Prostate gland (tissue), 2 donors: ENCODE measurements at regions not wholly inside any gene's neighbourhood (a gene's known extent, or its start where the extent isn't known, plus 50 kb on each side); places are given as distances from the start of the nearest gene placed in this dataset.

Source experiments
- DNase-seq: peaks from one replicate; pipeline ENCODE4 v3.0.0-alpha.2; 2019; ENCODE audit warnings: low spot score
- H3K27ac ChIP-seq, 2 donors: fragments of 200-600 bp; sonication (generic); 2 replicates each; pipeline ENCODE4 v1.5.1; 2017 to 2019
- H3K27me3 ChIP-seq: fragments of 200-600 bp; sonication (generic); replicated peaks from 2 replicates; pipeline ENCODE4 v1.5.1; 2019; ENCODE audit not compliant: insufficient read depth
- H3K36me3 ChIP-seq, 2 donors: fragments of 200-600 bp; sonication (generic); 1 replicate in 1 of 2; 2 replicates in 1 of 2; pipeline versions ENCODE4 v1.5.1 to v1.8.1; 2017 to 2019
- H3K4me1 ChIP-seq: fragments of 200-600 bp; sonication (generic); replicated peaks from 2 replicates; pipeline ENCODE4 v1.5.1; 2019
- H3K4me3 ChIP-seq, 2 donors: fragments of 200-600 bp; sonication (generic); 2 replicates each; pipeline ENCODE4 v1.5.1; 2017 to 2019
- H3K9me3 ChIP-seq: fragments of 200-600 bp; sonication (generic); 2 replicates; pipeline ENCODE4 v1.5.1; 2017
- POLR2A ChIP-seq: fragments of 450-650 bp; IDR thresholded peaks from one replicate; pipeline ENCODE4 v1.6.1; 2016; ENCODE audit warnings: antibody characterized with exemption, mild to moderate bottlenecking
- POLR2AphosphoS5 ChIP-seq: sonication (generic); formaldehyde crosslinking; IDR thresholded peaks from one replicate; pipeline ENCODE4 v1.6.1; 2017; ENCODE audit warnings: antibody characterized with exemption
- WGBS: methylation state at CpG from one replicate; pipeline ENCODE4 v1.1.5; 2018; 5-methylcytosine and 5-hydroxymethylcytosine counted together
- intact Hi-C: fragments of 100-400 bp; cut with DNase I; formaldehyde crosslinking; loops from one replicate; pipeline ENCODE4 v1.14.2; 2022
- TF ChIP-seq, protein P1 (sequence below), 4 experiments: fragments of 200-600 bp in 2 of 4; fragments of 450-650 bp in 2 of 4; sonication (generic) in 2 of 4; IDR thresholded peaks; 1 replicate in 3 of 4; 2 replicates in 1 of 4; pipeline ENCODE4 v1.5.1; 2016 to 2019; ENCODE audit warnings: antibody characterized with exemption in 4 of 4, mild to moderate bottlenecking in 2 of 4, moderate library complexity in 2 of 4

DNA sequence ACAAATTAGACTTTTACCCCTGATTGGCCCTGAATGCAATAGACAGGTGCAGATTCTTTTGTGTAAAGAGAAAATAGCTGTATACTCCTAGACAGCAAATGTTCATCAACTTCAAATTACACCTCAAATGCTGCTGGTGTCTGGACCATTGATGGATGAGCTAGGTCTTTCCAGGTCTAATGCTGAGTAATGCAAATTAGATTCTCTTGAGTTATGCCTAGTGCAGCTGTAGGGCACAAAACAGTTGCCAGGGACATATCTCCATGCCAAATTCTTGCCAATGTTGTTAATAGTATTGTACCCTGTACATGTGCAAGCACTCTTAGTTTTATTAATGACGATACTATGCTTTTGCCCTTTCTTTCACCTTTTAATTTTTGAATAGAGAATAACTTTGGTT, 72.3 kb upstream of the CNTLN start:
- TF ChIP-seq POLR2A (no peak), POLR2AphosphoS5 (no peak)
- TF ChIP-seq, protein P1, sequence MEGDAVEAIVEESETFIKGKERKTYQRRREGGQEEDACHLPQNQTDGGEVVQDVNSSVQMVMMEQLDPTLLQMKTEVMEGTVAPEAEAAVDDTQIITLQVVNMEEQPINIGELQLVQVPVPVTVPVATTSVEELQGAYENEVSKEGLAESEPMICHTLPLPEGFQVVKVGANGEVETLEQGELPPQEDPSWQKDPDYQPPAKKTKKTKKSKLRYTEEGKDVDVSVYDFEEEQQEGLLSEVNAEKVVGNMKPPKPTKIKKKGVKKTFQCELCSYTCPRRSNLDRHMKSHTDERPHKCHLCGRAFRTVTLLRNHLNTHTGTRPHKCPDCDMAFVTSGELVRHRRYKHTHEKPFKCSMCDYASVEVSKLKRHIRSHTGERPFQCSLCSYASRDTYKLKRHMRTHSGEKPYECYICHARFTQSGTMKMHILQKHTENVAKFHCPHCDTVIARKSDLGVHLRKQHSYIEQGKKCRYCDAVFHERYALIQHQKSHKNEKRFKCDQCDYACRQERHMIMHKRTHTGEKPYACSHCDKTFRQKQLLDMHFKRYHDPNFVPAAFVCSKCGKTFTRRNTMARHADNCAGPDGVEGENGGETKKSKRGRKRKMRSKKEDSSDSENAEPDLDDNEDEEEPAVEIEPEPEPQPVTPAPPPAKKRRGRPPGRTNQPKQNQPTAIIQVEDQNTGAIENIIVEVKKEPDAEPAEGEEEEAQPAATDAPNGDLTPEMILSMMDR (IDR thresholded peaks at IDR 0.05), result no peak
- H3K4me3 ChIP-seq, result no peak overlapping the region
- 50% methylated on average over 1 of the region's 1 CpG for WGBS
- no peak for DNase-seq
- H3K9me3 ChIP-seq, result no peaks in the 10 kb centered on the region
- intact Hi-C loops, result no loop called here
- H3K27me3 ChIP-seq, result no peaks in the 10 kb centered on the region
- no peaks in the 10 kb centered on the region for H3K4me1 ChIP-seq
- H3K27ac ChIP-seq, result no peak overlapping the region
- no peaks in the 10 kb centered on the region for H3K36me3 ChIP-seq

DNA sequence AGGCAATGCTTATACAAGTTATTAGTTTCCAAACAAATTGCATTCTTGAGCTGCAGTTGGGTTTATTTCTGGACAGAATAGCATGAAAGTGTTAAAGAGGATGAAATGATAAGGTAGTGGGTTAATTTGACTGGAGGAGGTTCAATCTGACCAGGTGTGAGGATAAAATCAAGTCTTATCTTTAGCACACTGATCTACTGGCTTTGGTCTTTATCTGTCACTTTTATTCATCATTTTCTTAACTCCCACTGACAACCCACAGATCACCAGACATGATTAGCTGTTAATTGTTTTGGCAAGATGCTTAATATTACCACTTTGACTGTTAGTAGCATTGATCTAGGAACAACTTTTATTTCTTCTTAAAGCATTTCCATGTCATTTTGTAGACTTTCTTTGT, 74.4 kb upstream of the CNTLN start:
- Histone ChIP-seq H3K27ac (no peak overlapping the region), H3K27me3 (no peaks in the 10 kb centered on the region), H3K4me1 (no peaks in the 10 kb centered on the region), H3K36me3 (no peaks in the 10 kb centered on the region), H3K9me3 (no peaks in the 10 kb centered on the region), H3K4me3 (no peak overlapping the region)
- TF ChIP-seq, protein P1 (IDR thresholded peaks at IDR 0.05), result no peak
- TF ChIP-seq POLR2AphosphoS5 (no peak), POLR2A (no peak)
- DNase-seq, result no peak
- intact Hi-C loops, result no loop called here

DNA sequence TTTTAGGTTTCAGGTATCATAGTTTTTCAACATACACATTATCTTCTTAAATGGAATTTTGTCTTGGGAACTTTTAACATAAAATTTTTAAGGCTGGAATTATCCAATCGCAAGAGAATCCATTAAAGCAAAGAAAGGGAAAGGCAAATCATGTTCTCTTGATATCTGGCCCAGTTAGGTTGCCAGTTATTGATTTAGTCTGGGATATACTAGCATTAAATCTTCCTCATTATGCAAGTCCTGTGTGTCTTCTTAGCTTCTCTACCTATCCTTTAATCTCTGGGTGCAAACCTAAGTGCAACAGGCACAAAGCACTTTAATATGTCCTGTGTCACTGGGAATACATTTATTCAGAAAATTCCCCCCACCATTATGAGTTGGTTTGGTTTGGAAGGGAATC, 75.4 kb upstream of the CNTLN start:
- TF ChIP-seq POLR2A, result no peak
- TF ChIP-seq, protein P1 (IDR thresholded peaks at IDR 0.05), result no peak
- TF ChIP-seq POLR2AphosphoS5, result no peak
- 98% methylated on average over 1 of the region's 1 CpG for WGBS
- Histone ChIP-seq H3K27me3 (no peaks in the 10 kb centered on the region), H3K36me3 (no peaks in the 10 kb centered on the region), H3K27ac (no peak overlapping the region), H3K4me3 (no peak overlapping the region), H3K9me3 (no peaks in the 10 kb centered on the region), H3K4me1 (no peaks in the 10 kb centered on the region)
- DNase-seq, result no peak
- intact Hi-C loops, result no loop called here

DNA sequence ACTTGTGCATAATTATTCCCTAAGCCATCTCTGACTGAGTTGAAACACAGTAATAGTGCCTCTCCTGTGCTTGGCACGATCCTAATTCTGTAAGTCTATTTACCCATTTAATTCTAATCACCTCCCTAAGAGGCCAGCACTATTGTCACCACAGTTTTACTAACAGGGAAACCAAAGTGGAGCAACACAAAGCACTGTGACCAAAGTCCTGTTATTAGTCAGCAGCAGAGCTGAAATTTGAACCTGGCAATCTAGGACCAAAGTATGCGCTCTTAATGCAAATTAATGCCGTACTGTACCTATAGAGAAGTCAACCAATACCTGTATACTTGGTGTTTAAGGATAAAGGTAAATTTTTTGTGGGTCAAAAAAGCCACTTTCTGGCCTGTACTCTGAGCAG, 77.1 kb upstream of the CNTLN start:
- no peak overlapping the region for H3K4me3 ChIP-seq
- no peaks in the 10 kb centered on the region for H3K9me3 ChIP-seq
- H3K27ac ChIP-seq, result no peak overlapping the region
- no peaks in the 10 kb centered on the region for H3K27me3 ChIP-seq
- 85% methylated on average over 3 of the region's 3 CpGs for WGBS
- no peaks in the 10 kb centered on the region for H3K36me3 ChIP-seq
- no peak for DNase-seq
- TF ChIP-seq POLR2A (no peak), POLR2AphosphoS5 (no peak)
- TF ChIP-seq, protein P1 (IDR thresholded peaks at IDR 0.05), result no peak
- no peaks in the 10 kb centered on the region for H3K4me1 ChIP-seq
- intact Hi-C loops, result no loop called here

DNA sequence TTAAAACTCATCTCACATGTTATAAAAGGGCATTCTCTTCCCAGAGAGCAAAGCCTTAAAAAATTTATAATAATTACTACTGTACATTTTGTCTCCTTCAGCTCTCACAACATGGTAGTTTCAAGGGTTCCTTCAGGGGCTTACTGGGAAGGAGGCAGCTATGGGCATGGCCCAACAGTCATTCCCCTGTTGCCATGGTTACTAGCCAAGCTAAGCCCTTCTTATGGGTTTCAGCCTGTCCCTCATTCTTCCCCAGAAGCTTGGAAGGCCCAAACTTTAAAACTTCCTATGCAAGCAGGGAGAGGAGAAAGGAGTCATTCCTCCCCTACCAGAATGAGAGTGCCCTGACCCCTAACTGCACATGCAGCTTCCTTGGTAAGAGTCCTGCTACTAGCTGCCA, 82.2 kb upstream of the CNTLN start:
- TF ChIP-seq, protein P1 (IDR thresholded peaks at IDR 0.05), result no peak
- TF ChIP-seq POLR2A (no peak), POLR2AphosphoS5 (no peak)
- H3K9me3 ChIP-seq, result no peaks in the 10 kb centered on the region
- H3K36me3 ChIP-seq, result no peaks in the 10 kb centered on the region
- no peaks in the 10 kb centered on the region for H3K4me1 ChIP-seq
- no peak for DNase-seq
- H3K27me3 ChIP-seq, result no peaks in the 10 kb centered on the region
- no peak overlapping the region for H3K4me3 ChIP-seq
- no peak overlapping the region for H3K27ac ChIP-seq
- intact Hi-C loops, result no loop called here
